Keratinocyte (primary cell): ENCODE measurements at regions not wholly inside any gene's neighbourhood (a gene's known extent, or its start where the extent isn't known, plus 50 kb on each side); places are given as distances from the start of the nearest gene placed in this dataset.

Experiments used
- DNase-seq: peaks from one replicate; pipeline ENCODE4 v3.0.0-alpha.2; 2011; ENCODE audit warnings: low read depth, missing footprints, low spot score
- FAIRE-seq: peaks from 2 replicates; lab custom pipeline; 2011; peaks lifted over from hg19 to GRCh38; lab: Jason Lieb, UNC
- H2AFZ ChIP-seq: 2 replicates; pipeline ENCODE4 v1.6.0; 2012; ENCODE audit warnings: low read length, control low read depth, inconsistent platforms; ENCODE audit not compliant: control insufficient read depth
- H3K27ac ChIP-seq: 2 replicates; pipeline ENCODE4 v1.5.1; 2011; ENCODE audit warnings: low read length; ENCODE audit not compliant: control insufficient read depth, insufficient read depth
- H3K27me3 ChIP-seq: 3 replicates; pipeline ENCODE4 v1.6.0; 2011; ENCODE audit warnings: low read length; ENCODE audit not compliant: control insufficient read depth, insufficient read depth; ENCODE audit errors: extremely low read depth
- H3K36me3 ChIP-seq, 2 experiments: 2 replicates in 1 of 2; 3 replicates in 1 of 2; pipeline ENCODE4 v1.5.1; 2011; ENCODE audit warnings: low read length in 2 of 2, mild to moderate bottlenecking in 1 of 2; ENCODE audit not compliant: control insufficient read depth in 2 of 2, insufficient read depth in 2 of 2; ENCODE audit errors: extremely low read depth in 1 of 2
- H3K4me1 ChIP-seq: 3 replicates; pipeline ENCODE4 v1.5.1; 2011; ENCODE audit warnings: low read length; ENCODE audit not compliant: control insufficient read depth, insufficient read depth; ENCODE audit errors: extremely low read depth
- H3K4me2 ChIP-seq: 3 replicates; pipeline ENCODE4 v1.6.0; 2011; ENCODE audit warnings: low read depth, low read length; ENCODE audit not compliant: control insufficient read depth, insufficient read depth; ENCODE audit errors: extremely low read depth
- H3K4me3 ChIP-seq, 3 experiments: fragments of 200-600 bp in 1 of 3; sonication (generic) in 1 of 3; 2 replicates in 2 of 3; 3 replicates in 1 of 3; pipeline ENCODE4 v1.5.1; 2011 to 2016; ENCODE audit warnings: low read length in 3 of 3, mild to moderate bottlenecking in 3 of 3, control low read depth in 2 of 3, inconsistent platforms in 1 of 3, low read depth in 1 of 3, mixed read lengths in 1 of 3, mixed run types in 1 of 3, moderate library complexity in 1 of 3; ENCODE audit not compliant: control insufficient read depth in 2 of 3, insufficient read depth in 2 of 3; ENCODE audit errors: extremely low read depth in 1 of 3
- H3K79me2 ChIP-seq: 2 replicates; pipeline ENCODE4 v1.6.0; 2012; ENCODE audit warnings: low read length; ENCODE audit not compliant: control insufficient read depth, insufficient read depth
- H3K9ac ChIP-seq: 3 replicates; pipeline ENCODE4 v1.6.0; 2011; ENCODE audit warnings: low read length; ENCODE audit not compliant: control insufficient read depth, insufficient read depth; ENCODE audit errors: extremely low read depth
- H3K9me1 ChIP-seq: 3 replicates; pipeline ENCODE4 v1.6.0; 2011; ENCODE audit warnings: low read length; ENCODE audit not compliant: control insufficient read depth, insufficient read depth; ENCODE audit errors: extremely low read depth
- H3K9me3 ChIP-seq: 2 replicates; pipeline ENCODE4 v1.5.1; 2012; ENCODE audit warnings: low read depth, low read length; ENCODE audit not compliant: control insufficient read depth
- H4K20me1 ChIP-seq: 3 replicates; pipeline ENCODE4 v1.6.0; 2011; ENCODE audit warnings: low read length; ENCODE audit not compliant: control insufficient read depth, insufficient read depth; ENCODE audit errors: extremely low read depth
- CTCF ChIP-seq, 3 experiments: IDR thresholded peaks in 1 of 3; conservative IDR thresholded peaks in 1 of 3; optimal IDR thresholded peaks in 1 of 3; 2 replicates in 2 of 3; 3 replicates in 1 of 3; pipeline versions ENCODE3 to v1.5.1; 2011; ENCODE audit warnings: low read length in 3 of 3, mild to moderate bottlenecking in 3 of 3, moderate library complexity in 2 of 3, control low read depth in 1 of 3, inconsistent platforms in 1 of 3; ENCODE audit not compliant: insufficient read depth in 2 of 3; ENCODE audit errors: extremely low read depth in 1 of 3
- EZH2 ChIP-seq: IDR thresholded peaks from one replicate; pipeline ENCODE4 v1.6.1; 2012; ENCODE audit warnings: inconsistent platforms, mild to moderate bottlenecking, low read length, moderate library complexity
- dilution Hi-C: fragments of 300-500 bp; cut with MboI; formaldehyde crosslinking; loops from one replicate; pipeline ENCODE4 v1.7.0; 2020; ENCODE audit warnings: low sequenced_read_pairs; ENCODE audit not compliant: extremely low pct_ligation_motif_present

DNA sequence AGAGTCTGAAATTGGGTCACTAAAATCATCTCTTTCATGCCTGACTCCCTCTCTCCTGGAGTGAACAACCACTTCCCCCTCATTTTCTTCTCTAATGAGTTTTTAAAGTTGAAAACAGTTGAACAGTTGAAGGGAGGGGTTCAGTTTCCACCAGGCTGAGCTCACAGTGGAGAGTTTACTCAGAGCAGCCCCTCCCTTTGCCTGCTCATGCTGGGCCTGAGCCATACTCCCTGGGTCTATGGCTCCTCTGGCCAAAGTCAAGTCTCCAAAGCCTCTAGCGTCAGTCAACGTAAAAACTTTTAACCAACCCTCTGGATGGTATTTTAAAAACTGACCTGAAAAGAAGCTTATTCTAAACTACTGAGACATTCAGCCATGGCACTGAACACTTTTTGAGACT lies 100.8 kb upstream of the RNPC3 start:
- DNase-seq (no peak), FAIRE-seq (no peak)
- no peaks in the 10 kb centered on the region for H3K27me3 ChIP-seq
- no peaks in the 10 kb centered on the region for H3K36me3 ChIP-seq
- no peaks in the 10 kb centered on the region for H3K9me3 ChIP-seq
- no peak overlapping the region for H3K4me3 ChIP-seq
- H4K20me1 ChIP-seq: no peaks in the 10 kb centered on the region
- no peaks in the 10 kb centered on the region for H3K9me1 ChIP-seq
- no peaks in the 10 kb centered on the region for H3K79me2 ChIP-seq
- H3K4me2 ChIP-seq: no peak overlapping the region
- H2AFZ ChIP-seq: no peak overlapping the region
- dilution Hi-C loops: no loop called here
- H3K9ac ChIP-seq: no peak overlapping the region
- H3K4me1 ChIP-seq: no peaks in the 10 kb centered on the region
- no peak overlapping the region for H3K27ac ChIP-seq
- TF ChIP-seq CTCF (optimal IDR thresholded peaks at IDR 0.05 in 1 of 3, IDR thresholded peaks at IDR 0.05 in 1 of 3, conservative IDR thresholded peaks at IDR 0.05 in 1 of 3; ENCODE audit: extremely low read depth in 1 of 3, insufficient read depth in 2 of 3, low read length in 3 of 3) (no peak), EZH2 (no peak)

DNA sequence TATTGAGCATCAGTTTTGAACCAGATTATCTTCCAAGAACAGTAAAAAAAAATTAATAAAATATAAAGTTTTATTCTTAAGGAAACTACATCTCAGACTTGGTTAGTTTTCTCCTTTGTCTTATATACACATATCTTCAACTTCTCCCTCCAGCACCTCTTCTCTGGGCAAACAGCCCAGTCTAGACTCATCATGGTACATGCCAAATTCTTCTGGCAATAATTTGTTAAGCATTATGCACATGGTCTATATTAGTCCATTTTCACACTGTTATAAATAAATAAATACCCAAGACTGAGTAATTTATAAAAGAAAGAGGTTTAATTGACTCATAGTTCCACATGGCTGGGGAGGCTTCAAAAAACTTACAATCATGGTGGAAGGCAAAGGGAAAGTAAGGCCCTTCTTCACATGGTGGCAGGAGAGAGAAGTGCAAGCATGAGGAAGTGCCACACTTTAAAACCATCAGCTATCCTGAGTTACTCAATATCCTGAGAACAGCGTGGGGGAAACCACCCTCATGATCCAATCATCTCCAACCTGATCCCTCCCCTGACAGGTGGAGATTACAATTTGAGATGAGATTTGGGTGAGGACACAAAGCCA lies 108.7 kb upstream of the RNPC3 start:
- no peak overlapping the region for H3K4me2 ChIP-seq
- no peaks in the 10 kb centered on the region for H3K79me2 ChIP-seq
- no peak overlapping the region for H3K9ac ChIP-seq
- TF ChIP-seq EZH2: no peak
- TF ChIP-seq CTCF (optimal IDR thresholded peaks at IDR 0.05 in 1 of 3, IDR thresholded peaks at IDR 0.05 in 1 of 3, conservative IDR thresholded peaks at IDR 0.05 in 1 of 3; ENCODE audit: extremely low read depth in 1 of 3, insufficient read depth in 2 of 3, low read length in 3 of 3): peak in 1 of 3 experiments; percentile 6
- no peaks in the 10 kb centered on the region for H3K36me3 ChIP-seq
- H3K27me3 ChIP-seq: no peaks in the 10 kb centered on the region
- no peak overlapping the region for H3K4me3 ChIP-seq
- H2AFZ ChIP-seq: no peak overlapping the region
- no peaks in the 10 kb centered on the region for H3K9me3 ChIP-seq
- FAIRE-seq: no peak
- H3K9me1 ChIP-seq: no peaks in the 10 kb centered on the region
- dilution Hi-C loops: no loop called here
- no peak for DNase-seq
- H3K27ac ChIP-seq: no peak overlapping the region
- no peaks in the 10 kb centered on the region for H4K20me1 ChIP-seq
- no peaks in the 10 kb centered on the region for H3K4me1 ChIP-seq
